ENCODE measurements at regions not wholly inside any gene's neighbourhood (a gene's known extent, or its start where the extent isn't known, plus 50 kb on each side); places are given as distances from the start of the nearest gene placed in this dataset.

GRCh38 chr3:81953111-81953510 is 191.7 kb upstream of the GBE1 start:
- no peak for TF ChIP-seq CTCF (IDR thresholded peaks at IDR 0.05; ENCODE audit: unreplicated experiment)
- no peaks in the 10 kb centered on the region for H3K9me3 Mint-ChIP-seq (ENCODE audit: unreplicated experiment)
- no peak overlapping the region for H3K27ac Mint-ChIP-seq (ENCODE audit: unreplicated experiment)
- no peaks in the 10 kb centered on the region for H3K27me3 Mint-ChIP-seq (ENCODE audit: unreplicated experiment)
- no peaks in the 10 kb centered on the region for H3K36me3 Mint-ChIP-seq (ENCODE audit: low read depth, unreplicated experiment)
- no peak for DNase-seq (ENCODE audit: low spot score)
- no peak overlapping the region for H3K4me3 Mint-ChIP-seq (ENCODE audit: unreplicated experiment)
- H3K4me1 Mint-ChIP-seq (ENCODE audit: unreplicated experiment), result no peaks in the 10 kb centered on the region

GRCh38 chr3:81952141-81952540 is 190.7 kb upstream of the GBE1 start:
- no peak for DNase-seq (ENCODE audit: low spot score)
- no peak overlapping the region for H3K4me3 Mint-ChIP-seq (ENCODE audit: unreplicated experiment)
- no peaks in the 10 kb centered on the region for H3K4me1 Mint-ChIP-seq (ENCODE audit: unreplicated experiment)
- no peaks in the 10 kb centered on the region for H3K9me3 Mint-ChIP-seq (ENCODE audit: unreplicated experiment)
- no peak for TF ChIP-seq CTCF (IDR thresholded peaks at IDR 0.05; ENCODE audit: unreplicated experiment)
- H3K27me3 Mint-ChIP-seq (ENCODE audit: unreplicated experiment), result no peaks in the 10 kb centered on the region
- H3K36me3 Mint-ChIP-seq (ENCODE audit: low read depth, unreplicated experiment), result no peaks in the 10 kb centered on the region
- no peak overlapping the region for H3K27ac Mint-ChIP-seq (ENCODE audit: unreplicated experiment)

GRCh38 chr3:81951636-81952035 is 190.2 kb upstream of the GBE1 start:
- no peaks in the 10 kb centered on the region for H3K27me3 Mint-ChIP-seq (ENCODE audit: unreplicated experiment)
- no peaks in the 10 kb centered on the region for H3K9me3 Mint-ChIP-seq (ENCODE audit: unreplicated experiment)
- H3K36me3 Mint-ChIP-seq (ENCODE audit: low read depth, unreplicated experiment), result no peaks in the 10 kb centered on the region
- TF ChIP-seq CTCF (IDR thresholded peaks at IDR 0.05; ENCODE audit: unreplicated experiment), result no peak
- no peaks in the 10 kb centered on the region for H3K4me1 Mint-ChIP-seq (ENCODE audit: unreplicated experiment)
- H3K27ac Mint-ChIP-seq (ENCODE audit: unreplicated experiment), result no peak overlapping the region
- no peak overlapping the region for H3K4me3 Mint-ChIP-seq (ENCODE audit: unreplicated experiment)
- DNase-seq (ENCODE audit: low spot score), result no peak

GRCh38 chr3:81951106-81951505 is 189.7 kb upstream of the GBE1 start:
- TF ChIP-seq CTCF (IDR thresholded peaks at IDR 0.05; ENCODE audit: unreplicated experiment), result no peak
- no peak overlapping the region for H3K4me3 Mint-ChIP-seq (ENCODE audit: unreplicated experiment)
- no peaks in the 10 kb centered on the region for H3K27me3 Mint-ChIP-seq (ENCODE audit: unreplicated experiment)
- H3K4me1 Mint-ChIP-seq (ENCODE audit: unreplicated experiment), result no peaks in the 10 kb centered on the region
- H3K27ac Mint-ChIP-seq (ENCODE audit: unreplicated experiment), result no peak overlapping the region
- no peaks in the 10 kb centered on the region for H3K9me3 Mint-ChIP-seq (ENCODE audit: unreplicated experiment)
- no peaks in the 10 kb centered on the region for H3K36me3 Mint-ChIP-seq (ENCODE audit: low read depth, unreplicated experiment)
- DNase-seq (ENCODE audit: low spot score), result no peak

- no peaks in the 10 kb centered on the region for H3K36me3 Mint-ChIP-seq (ENCODE audit: low read depth, unreplicated experiment)
- H3K27ac Mint-ChIP-seq (ENCODE audit: unreplicated experiment), result no peak overlapping the region
- H3K4me3 Mint-ChIP-seq (ENCODE audit: unreplicated experiment), result no peak overlapping the region
- H3K27me3 Mint-ChIP-seq (ENCODE audit: unreplicated experiment), result no peaks in the 10 kb centered on the region
- H3K4me1 Mint-ChIP-seq (ENCODE audit: unreplicated experiment), result no peaks in the 10 kb centered on the region
- no peak for DNase-seq (ENCODE audit: low spot score)
- H3K9me3 Mint-ChIP-seq (ENCODE audit: unreplicated experiment), result no peaks in the 10 kb centered on the region
- TF ChIP-seq CTCF (IDR thresholded peaks at IDR 0.05; ENCODE audit: unreplicated experiment), result no peak
These were observed 185.9 kb upstream of the GBE1 start for GRCh38 chr3:81947359-81947758.
